Tongue (tissue), 1 donor: ENCODE measurements at regions not wholly inside any gene's neighbourhood (a gene's known extent, or its start where the extent isn't known, plus 50 kb on each side); places are given as distances from the start of the nearest gene placed in this dataset.
"Not testable (repeated sequence)": the region's sequence is repeated elsewhere in the genome, so short reads cannot be mapped to it uniquely, and the experiment has no call there.

Experiments
- DNase-seq: peaks from one replicate; pipeline ENCODE4 v3.0.0-alpha.2; 2015

- no peak for DNase-seq
These were observed 209.7 kb upstream of the TENT5A start for GRCh38 chr6:81962198-81962597.

- DNase-seq, result no peak
These were observed 198.4 kb upstream of the TENT5A start for GRCh38 chr6:81950877-81951276.

GRCh38 chr6:81948861-81949260, 196.4 kb upstream of the TENT5A start:
- no peak for DNase-seq

- not testable (repeated sequence) for DNase-seq
These were observed 195.7 kb upstream of the TENT5A start for GRCh38 chr6:81948196-81948595.

GRCh38 chr6:81944661-81945060, 192.2 kb upstream of the TENT5A start:
- no peak for DNase-seq

GRCh38 chr6:81942842-81943241, 190.4 kb upstream of the TENT5A start:
- not testable (repeated sequence) for DNase-seq

GRCh38 chr6:81942067-81942370, 189.5 kb upstream of the TENT5A start:
- no peak for DNase-seq

GRCh38 chr6:81940451-81940985, 188.0 kb upstream of the TENT5A start:
- DNase-seq, result no peak

- DNase-seq, result no peak
These were observed 187.3 kb upstream of the TENT5A start for GRCh38 chr6:81939766-81940165.

- DNase-seq, result no peak
These were observed 186.7 kb upstream of the TENT5A start for GRCh38 chr6:81938991-81939732.

- no peak for DNase-seq
These were observed 185.8 kb upstream of the TENT5A start for GRCh38 chr6:81938014-81938856.

GRCh38 chr6:81937296-81937937, 184.9 kb upstream of the TENT5A start:
- no peak for DNase-seq

GRCh38 chr6:81934936-81935335, 182.5 kb upstream of the TENT5A start:
- DNase-seq, result no peak

GRCh38 chr6:81933608-81934051, 181.1 kb upstream of the TENT5A start:
- DNase-seq, result no peak

GRCh38 chr6:81933089-81933488, 180.6 kb upstream of the TENT5A start:
- DNase-seq, result no peak

GRCh38 chr6:81932448-81932847, 180.0 kb upstream of the TENT5A start:
- DNase-seq, result not testable (repeated sequence)

- DNase-seq, result no peak
These were observed 177.3 kb upstream of the TENT5A start for GRCh38 chr6:81929828-81930227.

GRCh38 chr6:81925201-81925600, 172.7 kb upstream of the TENT5A start:
- no peak for DNase-seq

GRCh38 chr6:81909981-81910900, 157.8 kb upstream of the TENT5A start:
- no peak for DNase-seq

- no peak for DNase-seq
These were observed 156.7 kb upstream of the TENT5A start for GRCh38 chr6:81909162-81909561.

GRCh38 chr6:81906709-81907204, 154.3 kb upstream of the TENT5A start:
- DNase-seq, result no peak

GRCh38 chr6:81906041-81906440, 153.6 kb upstream of the TENT5A start:
- no peak for DNase-seq
